ENCODE measurements at regions not wholly inside any gene's neighbourhood (a gene's known extent, or its start where the extent isn't known, plus 50 kb on each side); places are given as distances from the start of the nearest gene placed in this dataset.

- no peak for TF ChIP-seq CBX5 (IDR thresholded peaks at IDR 0.05; ENCODE audit: low read depth)
- no peak for TF ChIP-seq HDAC2 (IDR thresholded peaks at IDR 0.05)
- no peak for TF ChIP-seq SIN3A (IDR thresholded peaks at IDR 0.05; ENCODE audit: low read depth, low read length)
- TF ChIP-seq CEBPB (IDR thresholded peaks at IDR 0.05; ENCODE audit: borderline replicate concordance in 1 of 2, low read depth in 2 of 2, low read length in 2 of 2) = no peak
- TF ChIP-seq SREBF1 (IDR thresholded peaks at IDR 0.05; ENCODE audit: low read length) = no peak
- TF ChIP-seq MAX (IDR thresholded peaks at IDR 0.05; ENCODE audit: low read depth, low read length) = no peak
- TF ChIP-seq, protein P1, sequence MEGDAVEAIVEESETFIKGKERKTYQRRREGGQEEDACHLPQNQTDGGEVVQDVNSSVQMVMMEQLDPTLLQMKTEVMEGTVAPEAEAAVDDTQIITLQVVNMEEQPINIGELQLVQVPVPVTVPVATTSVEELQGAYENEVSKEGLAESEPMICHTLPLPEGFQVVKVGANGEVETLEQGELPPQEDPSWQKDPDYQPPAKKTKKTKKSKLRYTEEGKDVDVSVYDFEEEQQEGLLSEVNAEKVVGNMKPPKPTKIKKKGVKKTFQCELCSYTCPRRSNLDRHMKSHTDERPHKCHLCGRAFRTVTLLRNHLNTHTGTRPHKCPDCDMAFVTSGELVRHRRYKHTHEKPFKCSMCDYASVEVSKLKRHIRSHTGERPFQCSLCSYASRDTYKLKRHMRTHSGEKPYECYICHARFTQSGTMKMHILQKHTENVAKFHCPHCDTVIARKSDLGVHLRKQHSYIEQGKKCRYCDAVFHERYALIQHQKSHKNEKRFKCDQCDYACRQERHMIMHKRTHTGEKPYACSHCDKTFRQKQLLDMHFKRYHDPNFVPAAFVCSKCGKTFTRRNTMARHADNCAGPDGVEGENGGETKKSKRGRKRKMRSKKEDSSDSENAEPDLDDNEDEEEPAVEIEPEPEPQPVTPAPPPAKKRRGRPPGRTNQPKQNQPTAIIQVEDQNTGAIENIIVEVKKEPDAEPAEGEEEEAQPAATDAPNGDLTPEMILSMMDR (IDR thresholded peaks at IDR 0.05 in 2 of 3, conservative IDR thresholded peaks at IDR 0.05 in 1 of 3; ENCODE audit: control insufficient read depth in 2 of 3, extremely low read depth in 1 of 3, insufficient read depth in 1 of 3, low read depth in 3 of 3, low read length in 3 of 3) = no peak
- no peak for TF ChIP-seq SRF (IDR thresholded peaks at IDR 0.05; ENCODE audit: low read depth in 2 of 2, low read length in 2 of 2)
- TF ChIP-seq STAT3 (IDR thresholded peaks at IDR 0.05; ENCODE audit: low read depth, low read length) = no peak
- no peak for TF ChIP-seq SMAD1 (IDR thresholded peaks at IDR 0.05; ENCODE audit: low read depth, partially characterized antibody)
- TF ChIP-seq NFYB (IDR thresholded peaks at IDR 0.05; ENCODE audit: insufficient read depth, low read depth, low read length) = no peak
Measured at GRCh38 chr5:8150791-8151190, 281.8 kb downstream of the MTRR start.

All from GM12878 (cell line).